ENCODE measurements at regions not wholly inside any gene's neighbourhood (a gene's known extent, or its start where the extent isn't known, plus 50 kb on each side); places are given as distances from the start of the nearest gene placed in this dataset.

GRCh38 chr10:130479146-130479545 lies 343.0 kb downstream of the GLRX3 start:
- DNase-seq (ENCODE audit: low read depth, low spot score) (no peak), ATAC-seq (no peak)
- CTCF ChIA-PET = no interaction called here
- no TSS peak for BruUV-seq (replicated peaks)
- no peaks in the 10 kb centered on the region for H3K4me1 ChIP-seq (ENCODE audit: control insufficient read depth, insufficient read depth, low read length)
- POLR2A ChIA-PET = no interaction called here
- peaks cover 2% of the 10 kb centered on the region; the same call in 1 of the 2 replicates for H3K27me3 ChIP-seq (ENCODE audit: control insufficient read depth, insufficient read depth, low read length)
- H3K4me3 ChIP-seq (ENCODE audit: low read depth in 2 of 2, low read length in 2 of 2) = no peak overlapping the region
- intact Hi-C loops (cut with micrococcal nuclease; ENCODE audit: unreplicated experiment) = no loop called here
- H3K9me3 ChIP-seq (ENCODE audit: control insufficient read depth, insufficient read depth, low read depth, low read length) = no peaks in the 10 kb centered on the region
- H3K36me3 ChIP-seq (ENCODE audit: control insufficient read depth, insufficient read depth, low read length) = no peaks in the 10 kb centered on the region
- H3K27ac ChIP-seq (ENCODE audit: low read length) = no peak overlapping the region
- TF ChIP-seq CTCF (IDR thresholded peaks at IDR 0.05) (no peak), TCF7L2 (IDR thresholded peaks at IDR 0.05; ENCODE audit: low read depth, low read length) (no peak), REST (IDR thresholded peaks at IDR 0.05; ENCODE audit: insufficient read depth in 1 of 2, low read depth in 2 of 2, low read length in 1 of 2) (no peak), SIN3A (IDR thresholded peaks at IDR 0.05; ENCODE audit: borderline replicate concordance, insufficient read depth, low read depth, low read length) (no peak), POLR2AphosphoS5 (IDR thresholded peaks at IDR 0.05; ENCODE audit: low read depth, low read length) (no peak)
- in situ Hi-C loops (cut with HindIII; ENCODE audit: low pct_unique_long_range_greater_than_20kb, low sequenced_read_pairs) = no loop called here

- ChIA-PET POLR2A (no interaction called here), CTCF (no interaction called here)
- no peaks in the 10 kb centered on the region for H3K9me3 ChIP-seq (ENCODE audit: control insufficient read depth, insufficient read depth, low read depth, low read length)
- no TSS peak for BruUV-seq (replicated peaks)
- DNase-seq (ENCODE audit: low read depth, low spot score) = no peak
- no peak overlapping the region for H3K4me3 ChIP-seq (ENCODE audit: low read depth in 2 of 2, low read length in 2 of 2)
- peaks cover 2% of the 10 kb centered on the region; the same call in 1 of the 2 replicates for H3K27me3 ChIP-seq (ENCODE audit: control insufficient read depth, insufficient read depth, low read length)
- in situ Hi-C loops (cut with HindIII; ENCODE audit: low pct_unique_long_range_greater_than_20kb, low sequenced_read_pairs) = no loop called here
- ATAC-seq = no peak
- no peak for TF ChIP-seq POLR2AphosphoS5 (IDR thresholded peaks at IDR 0.05; ENCODE audit: low read depth, low read length)
- TF ChIP-seq CTCF (IDR thresholded peaks at IDR 0.05) = no peak
- no peak for TF ChIP-seq TCF7L2 (IDR thresholded peaks at IDR 0.05; ENCODE audit: low read depth, low read length)
- intact Hi-C loops (cut with micrococcal nuclease; ENCODE audit: unreplicated experiment) = no loop called here
- H3K4me1 ChIP-seq (ENCODE audit: control insufficient read depth, insufficient read depth, low read length) = no peaks in the 10 kb centered on the region
- no peak overlapping the region for H3K27ac ChIP-seq (ENCODE audit: low read length)
- no peaks in the 10 kb centered on the region for H3K36me3 ChIP-seq (ENCODE audit: control insufficient read depth, insufficient read depth, low read length)
These were observed 343.7 kb downstream of the GLRX3 start for GRCh38 chr10:130479926-130480325.
